Jurkat, Clone E6-1 (cell line): ENCODE measurements at regions not wholly inside any gene's neighbourhood (a gene's known extent, or its start where the extent isn't known, plus 50 kb on each side); places are given as distances from the start of the nearest gene placed in this dataset.
A peak's percentile ranks its signal among the peaks of the same experiment; 100 is the strongest.

Experiments
- DNase-seq: peaks from one replicate; pipeline ENCODE4 v3.0.0-alpha.2; 2011; ENCODE audit warnings: low read depth, low spot score
- H3K4me3 ChIP-seq: 2 replicates; pipeline ENCODE4 v1.5.1; 2011; ENCODE audit warnings: mild to moderate bottlenecking, low read length, control low read depth, moderate library complexity

GRCh38 chr22:26732284-26732683 is 74.9 kb downstream of the MIAT start:
- no peak for DNase-seq
- H3K4me3 ChIP-seq, result no peak overlapping the region

- DNase-seq, result no peak
- no peak overlapping the region for H3K4me3 ChIP-seq
These were observed 77.1 kb downstream of the MIAT start for GRCh38 chr22:26734339-26735018.

GRCh38 chr22:26735019-26735409 is 77.6 kb downstream of the MIAT start:
- H3K4me3 ChIP-seq, result no peak overlapping the region
- no peak for DNase-seq

- no peak for DNase-seq
- H3K4me3 ChIP-seq, result no peak overlapping the region
These were observed 79.9 kb downstream of the MIAT start for GRCh38 chr22:26737262-26737661.

GRCh38 chr22:26740253-26740652 is 82.9 kb downstream of the MIAT start:
- no peak for DNase-seq
- no peak overlapping the region for H3K4me3 ChIP-seq

- no peak for DNase-seq
- H3K4me3 ChIP-seq, result no peak overlapping the region
These were observed 85.8 kb downstream of the MIAT start for GRCh38 chr22:26743149-26743548.

- H3K4me3 ChIP-seq, result no peak overlapping the region
- no peak for DNase-seq
These were observed 87.8 kb downstream of the MIAT start for GRCh38 chr22:26744892-26745808.

GRCh38 chr22:26746311-26746710 is 88.9 kb downstream of the MIAT start:
- no peak overlapping the region for H3K4me3 ChIP-seq
- DNase-seq, result no peak

- DNase-seq, result no peak
- no peak overlapping the region for H3K4me3 ChIP-seq
These were observed 91.5 kb downstream of the MIAT start for GRCh38 chr22:26748845-26749244.

- H3K4me3 ChIP-seq, result no peak overlapping the region
- DNase-seq, result no peak
These were observed 93.8 kb downstream of the MIAT start for GRCh38 chr22:26751217-26751616.

GRCh38 chr22:26753125-26753862 is 95.9 kb downstream of the MIAT start:
- no peak overlapping the region for H3K4me3 ChIP-seq
- no peak for DNase-seq

- H3K4me3 ChIP-seq, result no peak overlapping the region
- no peak for DNase-seq
These were observed 99.4 kb downstream of the MIAT start for GRCh38 chr22:26756675-26757293.

- H3K4me3 ChIP-seq, result no peak overlapping the region
- DNase-seq, result no peak
These were observed 100.1 kb downstream of the MIAT start for GRCh38 chr22:26757496-26757895.

GRCh38 chr22:26762503-26763472 is 105.4 kb downstream of the MIAT start:
- H3K4me3 ChIP-seq, result no peak overlapping the region

GRCh38 chr22:26763633-26764361 is 106.4 kb downstream of the MIAT start:
- no peak overlapping the region for H3K4me3 ChIP-seq
- no peak for DNase-seq

More at GRCh38 chr22:26762503-26763472, 105.4 kb downstream of the MIAT start:
- DNase-seq, result no peak

- DNase-seq, result peak; percentile 92
- no peak overlapping the region for H3K4me3 ChIP-seq
These were observed 109.3 kb downstream of the MIAT start for GRCh38 chr22:26766510-26767350.
